OCI-LY1 (cell line): ENCODE measurements at regions not wholly inside any gene's neighbourhood (a gene's known extent, or its start where the extent isn't known, plus 50 kb on each side); places are given as distances from the start of the nearest gene placed in this dataset.
A peak's percentile ranks its signal among the peaks of the same experiment; 100 is the strongest.

ENCODE experiments used
- H2AFZ ChIP-seq: fragments of 200-600 bp; sonication (generic), shearing (Covaris generic); 2 replicates; pipeline ENCODE4 v1.6.0; 2014; ENCODE audit warnings: antibody characterized with exemption, mild to moderate bottlenecking, low read length
- H3F3A ChIP-seq: fragments of 200-600 bp; sonication (generic), shearing (Covaris generic); 2 replicates; pipeline ENCODE4 v1.6.0; 2014; ENCODE audit warnings: mild to moderate bottlenecking, antibody characterized with exemption, low read length, moderate library complexity; ENCODE audit not compliant: insufficient read depth
- H3K27ac ChIP-seq: fragments of 200-600 bp; sonication (generic); 2 replicates; pipeline ENCODE4 v1.5.1; 2014; ENCODE audit warnings: low read length, mixed run types, mild to moderate bottlenecking, low read depth; ENCODE audit not compliant: poor library complexity, severe bottlenecking
- H3K27me3 ChIP-seq: fragments of 200-600 bp; sonication (generic); 2 replicates; pipeline ENCODE4 v1.6.0; 2014; ENCODE audit warnings: antibody characterized with exemption, mild to moderate bottlenecking, low read length, moderate library complexity; ENCODE audit not compliant: insufficient read depth
- H3K36me3 ChIP-seq: fragments of 200-600 bp; sonication (generic); 2 replicates; pipeline ENCODE4 v1.6.1; 2014; ENCODE audit warnings: mild to moderate bottlenecking, antibody characterized with exemption, low read length, moderate library complexity, mixed read lengths; ENCODE audit not compliant: insufficient read depth
- H3K4me1 ChIP-seq: fragments of 200-600 bp; sonication (generic); 2 replicates; pipeline ENCODE4 v1.5.1; 2014; ENCODE audit warnings: mild to moderate bottlenecking, low read length, moderate library complexity; ENCODE audit not compliant: insufficient read depth, severe bottlenecking
- H3K4me2 ChIP-seq: fragments of 200-600 bp; sonication (generic), shearing (Covaris generic); 2 replicates; pipeline ENCODE4 v1.6.1; 2014; ENCODE audit warnings: low read length
- H3K4me3 ChIP-seq: fragments of 200-600 bp; sonication (generic); 2 replicates; pipeline ENCODE4 v1.5.1; 2014; ENCODE audit warnings: low read length, low read depth, mild to moderate bottlenecking, mixed read lengths; ENCODE audit not compliant: poor library complexity, severe bottlenecking
- H3K79me2 ChIP-seq: fragments of 200-600 bp; shearing (Covaris generic); 2 replicates; pipeline ENCODE4 v1.6.1; 2016; ENCODE audit warnings: mixed run types, low read length, mixed read lengths; ENCODE audit not compliant: insufficient read depth
- H3K9ac ChIP-seq: fragments of 200-600 bp; sonication (generic), shearing (Covaris generic); 2 replicates; pipeline ENCODE4 v1.6.1; 2014; ENCODE audit warnings: mild to moderate bottlenecking, low read length, mixed read lengths
- H3K9me2 ChIP-seq: fragments of 200-600 bp; sonication (generic), shearing (Covaris generic); 2 replicates; pipeline ENCODE4 v1.6.1; 2014; ENCODE audit warnings: low read depth, mild to moderate bottlenecking, low read length, mixed read lengths
- H3K9me3 ChIP-seq: fragments of 200-600 bp; shearing (Covaris generic); 2 replicates; pipeline ENCODE4 v1.6.1; 2014; ENCODE audit warnings: low read length, mixed read lengths
- H4K20me1 ChIP-seq: fragments of 200-600 bp; sonication (generic), shearing (Covaris generic); 2 replicates; pipeline ENCODE4 v1.6.0; 2016; ENCODE audit warnings: mild to moderate bottlenecking, low read length; ENCODE audit not compliant: insufficient read depth
- EZH2 ChIP-seq: fragments of 200-600 bp; sonication (generic), shearing (Covaris generic); IDR thresholded peaks from 2 replicates; pipeline ENCODE4 v1.8.0; 2017; ENCODE audit warnings: borderline replicate concordance, mixed run types, mild to moderate bottlenecking, antibody characterized with exemption, low read length, moderate library complexity, mixed read lengths
- TF ChIP-seq, protein P1 (sequence below): fragments of 200-600 bp; sonication (generic), shearing (Covaris generic); IDR thresholded peaks from 2 replicates; pipeline ENCODE4 v1.5.1; 2017; ENCODE audit warnings: mild to moderate bottlenecking, antibody characterized with exemption, low read length, moderate library complexity, mixed read lengths

DNA sequence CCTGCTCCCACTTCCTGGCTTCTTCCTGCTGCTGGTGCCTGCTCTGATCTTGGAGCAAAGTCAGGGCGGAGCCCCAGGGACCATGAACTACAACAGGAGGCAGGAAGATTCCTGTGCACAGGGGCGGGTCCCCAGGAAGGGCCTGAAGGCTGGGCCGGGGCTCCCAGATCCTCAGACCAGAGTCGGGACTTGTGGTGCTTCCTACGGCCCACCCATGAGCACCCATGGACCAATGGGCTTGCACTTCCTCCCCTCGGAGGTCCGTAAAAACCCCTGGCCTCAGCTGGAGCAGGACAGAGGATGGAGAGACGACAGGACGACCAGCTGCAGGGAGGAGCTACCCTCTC, 1287.1 kb downstream of the TMEM121 start:
- TF ChIP-seq EZH2, result no peak
- TF ChIP-seq, protein P1, sequence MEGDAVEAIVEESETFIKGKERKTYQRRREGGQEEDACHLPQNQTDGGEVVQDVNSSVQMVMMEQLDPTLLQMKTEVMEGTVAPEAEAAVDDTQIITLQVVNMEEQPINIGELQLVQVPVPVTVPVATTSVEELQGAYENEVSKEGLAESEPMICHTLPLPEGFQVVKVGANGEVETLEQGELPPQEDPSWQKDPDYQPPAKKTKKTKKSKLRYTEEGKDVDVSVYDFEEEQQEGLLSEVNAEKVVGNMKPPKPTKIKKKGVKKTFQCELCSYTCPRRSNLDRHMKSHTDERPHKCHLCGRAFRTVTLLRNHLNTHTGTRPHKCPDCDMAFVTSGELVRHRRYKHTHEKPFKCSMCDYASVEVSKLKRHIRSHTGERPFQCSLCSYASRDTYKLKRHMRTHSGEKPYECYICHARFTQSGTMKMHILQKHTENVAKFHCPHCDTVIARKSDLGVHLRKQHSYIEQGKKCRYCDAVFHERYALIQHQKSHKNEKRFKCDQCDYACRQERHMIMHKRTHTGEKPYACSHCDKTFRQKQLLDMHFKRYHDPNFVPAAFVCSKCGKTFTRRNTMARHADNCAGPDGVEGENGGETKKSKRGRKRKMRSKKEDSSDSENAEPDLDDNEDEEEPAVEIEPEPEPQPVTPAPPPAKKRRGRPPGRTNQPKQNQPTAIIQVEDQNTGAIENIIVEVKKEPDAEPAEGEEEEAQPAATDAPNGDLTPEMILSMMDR, result no peak
- no peaks in the 10 kb centered on the region for H4K20me1 ChIP-seq
- H3F3A ChIP-seq, result no peaks in the 10 kb centered on the region
- H3K9me2 ChIP-seq, result no peaks in the 10 kb centered on the region
- H3K4me3 ChIP-seq, result peak overlapping the region; percentile 16
- H3K9me3 ChIP-seq, result peaks cover 3% of the 10 kb centered on the region; the same call in 1 of the 2 replicates
- no peak overlapping the region for H3K27ac ChIP-seq
- peak overlapping the region; percentile 60 for H2AFZ ChIP-seq
- H3K4me1 ChIP-seq, result peaks cover 35% of the 10 kb centered on the region
- H3K9ac ChIP-seq, result no peak overlapping the region
- no peaks in the 10 kb centered on the region for H3K36me3 ChIP-seq
- no peaks in the 10 kb centered on the region for H3K79me2 ChIP-seq
- no peaks in the 10 kb centered on the region for H3K27me3 ChIP-seq
- peak overlapping the region; percentile 28; the same call in 1 of the 2 replicates for H3K4me2 ChIP-seq

DNA sequence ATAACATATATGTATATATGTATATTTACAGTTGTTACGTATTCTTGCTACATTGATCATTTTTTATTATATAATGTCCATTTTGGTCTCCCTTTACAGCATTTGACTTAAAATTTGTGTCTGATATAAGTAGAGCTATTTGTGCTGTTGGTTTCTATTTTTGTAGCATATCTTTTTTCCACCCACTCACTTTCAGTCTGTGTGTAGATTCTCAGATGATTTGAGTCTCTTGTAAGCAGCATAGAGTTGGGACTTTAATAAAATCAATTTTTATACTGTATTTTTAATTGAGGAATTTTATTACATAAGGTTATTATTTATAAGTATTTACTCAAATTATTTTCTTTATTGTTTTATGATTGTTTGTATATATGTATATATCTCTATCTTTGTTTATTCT, 1293.7 kb downstream of the TMEM121 start:
- Histone ChIP-seq H3K9me3 (peaks cover 3% of the 10 kb centered on the region; the same call in 1 of the 2 replicates), H4K20me1 (no peaks in the 10 kb centered on the region), H3F3A (no peaks in the 10 kb centered on the region)

DNA sequence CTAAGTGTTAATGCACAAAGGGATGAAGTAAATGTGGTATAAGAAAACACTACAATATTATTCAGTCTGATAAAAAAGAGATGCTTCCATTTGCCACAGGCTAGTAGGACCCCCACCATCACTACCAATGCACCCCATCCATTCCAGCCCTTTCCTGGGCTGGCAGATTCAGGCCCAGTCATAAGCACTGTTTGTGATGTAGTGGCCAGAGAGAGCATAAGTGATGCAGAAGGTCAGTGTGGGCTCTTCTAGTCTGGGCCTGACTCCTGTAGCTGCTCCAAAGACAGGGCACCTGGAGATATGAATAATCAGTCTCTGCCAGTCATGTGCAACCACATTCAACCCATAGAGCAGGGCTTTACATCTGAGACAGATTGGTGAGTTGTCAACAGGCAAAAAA, 1294.7 kb downstream of the TMEM121 start:
- Histone ChIP-seq H3K9me3 (peaks cover 3% of the 10 kb centered on the region; the same call in 1 of the 2 replicates), H3K4me2 (no peak overlapping the region)

More for the DNA sequence above, 1293.7 kb downstream of the TMEM121 start:
- Histone ChIP-seq H3K36me3 (no peaks in the 10 kb centered on the region), H3K9ac (no peak overlapping the region), H3K4me2 (no peak overlapping the region), H3K79me2 (no peaks in the 10 kb centered on the region), H3K4me1 (peaks cover 49% of the 10 kb centered on the region), H3K9me2 (no peaks in the 10 kb centered on the region), H3K4me3 (no peak overlapping the region), H3K27me3 (no peaks in the 10 kb centered on the region), H3K27ac (no peak overlapping the region), H2AFZ (no peak overlapping the region)
- TF ChIP-seq EZH2, result no peak
- TF ChIP-seq, protein P1, result no peak

More for the DNA sequence above, 1294.7 kb downstream of the TMEM121 start:
- Histone ChIP-seq H3K79me2 (no peaks in the 10 kb centered on the region), H3F3A (no peaks in the 10 kb centered on the region), H2AFZ (no peak overlapping the region), H4K20me1 (no peaks in the 10 kb centered on the region), H3K4me1 (peaks cover 48% of the 10 kb centered on the region), H3K9ac (no peak overlapping the region), H3K36me3 (no peaks in the 10 kb centered on the region), H3K9me2 (no peaks in the 10 kb centered on the region), H3K27me3 (no peaks in the 10 kb centered on the region), H3K27ac (peak overlapping the region; percentile 67), H3K4me3 (no peak overlapping the region)
- no peak for TF ChIP-seq EZH2
- TF ChIP-seq, protein P1, result no peak
